Endothelial cell of umbilical vein (primary cell): ENCODE measurements at regions not wholly inside any gene's neighbourhood (a gene's known extent, or its start where the extent isn't known, plus 50 kb on each side); places are given as distances from the start of the nearest gene placed in this dataset.

Experiments
- BruUV-seq: library from RNA; stranded (reverse); fragments of 400-500 nt; replicated peaks from 2 replicates; lab custom pipeline; 2021; lab: Mats Ljungman, UMichigan
- CTCF ChIA-PET: fragments of 300-600, 350-600 bp; sonication (Branson Sonifier 250); formaldehyde crosslinking; loops from one replicate; lab custom pipeline; 2021; ENCODE audit warnings: antibody characterized with exemption, inconsistent platforms; lab: Charles Lee
- POLR2A ChIA-PET: fragments of 300-600, 350-600 bp; sonication (Branson Sonifier 250); formaldehyde crosslinking; loops from one replicate; lab custom pipeline; 2021; ENCODE audit warnings: antibody characterized with exemption, inconsistent platforms; lab: Charles Lee
- DNase-seq: peaks from one replicate; pipeline ENCODE4 v3.0.0-alpha.2; 2011; ENCODE audit warnings: low read depth, low spot score
- FAIRE-seq: peaks from 2 replicates; lab custom pipeline; 2011; peaks lifted over from hg19 to GRCh38; lab: Jason Lieb, UNC
- H2AFZ ChIP-seq: 2 replicates; pipeline ENCODE4 v1.6.0; 2012; ENCODE audit warnings: low read depth, low read length, control low read depth, inconsistent platforms
- H3K27ac ChIP-seq: 2 replicates; pipeline ENCODE4 v1.5.1; 2011; ENCODE audit warnings: low read depth, mild to moderate bottlenecking, control low read depth, low read length, moderate library complexity; ENCODE audit not compliant: insufficient read depth
- H3K27me3 ChIP-seq, 2 experiments: 2 replicates each; pipeline versions ENCODE4 v1.6.0 to v1.6.1; 2011; ENCODE audit warnings: low read length in 2 of 2, mixed read lengths in 1 of 2; ENCODE audit not compliant: control insufficient read depth in 2 of 2, insufficient read depth in 2 of 2
- H3K36me3 ChIP-seq, 2 experiments: 2 replicates in 1 of 2; 3 replicates in 1 of 2; pipeline ENCODE4 v1.5.1; 2011; ENCODE audit warnings: low read length in 2 of 2, mild to moderate bottlenecking in 1 of 2, moderate library complexity in 1 of 2; ENCODE audit not compliant: control insufficient read depth in 2 of 2, insufficient read depth in 2 of 2; ENCODE audit errors: extremely low read depth in 1 of 2
- H3K4me1 ChIP-seq: 3 replicates; pipeline ENCODE4 v1.5.1; 2011; ENCODE audit warnings: mild to moderate bottlenecking, low read length; ENCODE audit not compliant: control insufficient read depth, insufficient read depth; ENCODE audit errors: extremely low read depth
- H3K4me2 ChIP-seq: 2 replicates; pipeline ENCODE4 v1.6.1; 2011; ENCODE audit warnings: low read length, control low read depth, mixed read lengths; ENCODE audit not compliant: insufficient read depth
- H3K4me3 ChIP-seq, 3 experiments: fragments of 200-600 bp in 1 of 3; sonication (generic), shearing (Covaris generic) in 1 of 3; replicated peaks in 1 of 3; 2 replicates each; pipeline ENCODE4 v1.5.1; 2011 to 2016; ENCODE audit warnings: control low read depth in 3 of 3, low read length in 3 of 3, mild to moderate bottlenecking in 2 of 3, inconsistent platforms in 1 of 3, low read depth in 1 of 3, moderate library complexity in 1 of 3; ENCODE audit not compliant: insufficient read depth in 1 of 3
- H3K79me2 ChIP-seq: 2 replicates; pipeline ENCODE4 v1.6.0; 2012; ENCODE audit warnings: low read length, inconsistent platforms; ENCODE audit not compliant: control insufficient read depth, insufficient read depth
- H3K9ac ChIP-seq: replicated peaks from 2 replicates; pipeline ENCODE3; 2011; ENCODE audit warnings: low read length, control low read depth; ENCODE audit not compliant: insufficient read depth; ENCODE audit errors: extremely low read depth
- H3K9me1 ChIP-seq: replicated peaks from 3 replicates; pipeline ENCODE4 v1.6.0; 2011; ENCODE audit warnings: mild to moderate bottlenecking, low read length; ENCODE audit not compliant: control insufficient read depth, insufficient read depth; ENCODE audit errors: extremely low read depth
- H3K9me3 ChIP-seq: replicated peaks from 2 replicates; pipeline ENCODE4 v1.5.1; 2012; ENCODE audit warnings: low read length, inconsistent platforms; ENCODE audit not compliant: control insufficient read depth, insufficient read depth
- H4K20me1 ChIP-seq: replicated peaks from 2 replicates; pipeline ENCODE3; 2011; ENCODE audit warnings: mild to moderate bottlenecking, low read length; ENCODE audit not compliant: control insufficient read depth, insufficient read depth; ENCODE audit errors: extremely low read depth
- CTCF ChIP-seq, 2 donors: IDR thresholded peaks; 1 replicate in 1 of 2; 2 replicates in 1 of 2; pipeline ENCODE4 v1.5.1; 2011; ENCODE audit warnings: low read length in 2 of 2, mild to moderate bottlenecking in 2 of 2, moderate library complexity in 2 of 2, control low read depth in 1 of 2, inconsistent platforms in 1 of 2, low read depth in 1 of 2; ENCODE audit not compliant: insufficient read depth in 1 of 2; ENCODE audit errors: extremely low read depth in 1 of 2
- EZH2 ChIP-seq: IDR thresholded peaks from 2 replicates; pipeline ENCODE4 v1.6.1; 2012; ENCODE audit warnings: borderline replicate concordance, low read depth, mild to moderate bottlenecking, moderate library complexity, low read length, inconsistent platforms; ENCODE audit not compliant: severe bottlenecking
- FOS ChIP-seq: IDR thresholded peaks from 2 replicates; pipeline ENCODE4 v1.6.1; 2011; ENCODE audit warnings: mild to moderate bottlenecking, low read length, moderate library complexity, borderline replicate concordance; ENCODE audit not compliant: insufficient read depth
- GATA2 ChIP-seq: IDR thresholded peaks from 2 replicates; pipeline ENCODE4 v1.7.0; 2011; ENCODE audit warnings: low read depth, mild to moderate bottlenecking, moderate library complexity, mixed read lengths, low read length; ENCODE audit not compliant: insufficient read length, insufficient read depth
- JUN ChIP-seq: IDR thresholded peaks from 2 replicates; pipeline ENCODE4 v1.6.1; 2011; ENCODE audit warnings: borderline replicate concordance, low read depth; ENCODE audit not compliant: insufficient read length, insufficient read depth
- MAX ChIP-seq: IDR thresholded peaks from 2 replicates; pipeline ENCODE4 v1.6.1; 2011; ENCODE audit not compliant: insufficient read depth, insufficient read length
- MYC ChIP-seq: IDR thresholded peaks from one replicate; pipeline ENCODE4 v1.6.1; 2011; ENCODE audit warnings: mild to moderate bottlenecking, low read depth, low read length
- POLR2A ChIP-seq: IDR thresholded peaks from 2 replicates; pipeline ENCODE4 v1.6.1; 2012; ENCODE audit warnings: low read depth, mild to moderate bottlenecking, control low read depth, low read length
- POLR2AphosphoS5 ChIP-seq: IDR thresholded peaks from 2 replicates; pipeline ENCODE4 v1.6.1; 2012; ENCODE audit warnings: low read depth, mild to moderate bottlenecking, control low read depth, low read length, moderate library complexity; ENCODE audit not compliant: insufficient read depth
- dilution Hi-C: fragments of 300-500 bp; cut with MboI; formaldehyde crosslinking; loops from one replicate; pipeline ENCODE4 v1.15.0; 2019; ENCODE audit warnings: low sequenced_read_pairs; ENCODE audit not compliant: extremely low pct_ligation_motif_present
- intact Hi-C: fragments of 100-400 bp; cut with micrococcal nuclease; formaldehyde crosslinking; loops from one replicate; pipeline ENCODE4 v1.10.0; 2022

GRCh38 chr2:234608946-234609345 lies 112.1 kb upstream of the ARL4C start:
- DNase-seq, result no peak
- ChIA-PET CTCF (no interaction called here), POLR2A (no interaction called here)
- no peak overlapping the region for H3K9ac ChIP-seq
- no TSS peak for BruUV-seq
- H3K4me3 ChIP-seq, result no peak overlapping the region
- no peaks in the 10 kb centered on the region for H3K9me1 ChIP-seq
- intact Hi-C loops (no loop called here), dilution Hi-C loops (no loop called here)
- peaks cover 13 to 19% of the 10 kb centered on the region in 2 experiments for H3K27me3 ChIP-seq
- H3K79me2 ChIP-seq, result no peaks in the 10 kb centered on the region
- FAIRE-seq, result no peak
- no peaks in the 10 kb centered on the region for H3K9me3 ChIP-seq
- no peaks in the 10 kb centered on the region for H4K20me1 ChIP-seq
- no peak overlapping the region for H3K27ac ChIP-seq
- no peak for TF ChIP-seq POLR2AphosphoS5
- no peak for TF ChIP-seq JUN
- no peak for TF ChIP-seq EZH2
- no peak for TF ChIP-seq MYC
- H3K4me1 ChIP-seq, result no peaks in the 10 kb centered on the region
- H3K36me3 ChIP-seq, result no peaks in the 10 kb centered on the region
- no peak overlapping the region for H2AFZ ChIP-seq
- no peak overlapping the region for H3K4me2 ChIP-seq

GRCh38 chr2:234607691-234608090 lies 110.8 kb upstream of the ARL4C start:
- dilution Hi-C loops (no loop called here), intact Hi-C loops (no loop called here)
- FAIRE-seq, result no peak
- Histone ChIP-seq H3K79me2 (no peaks in the 10 kb centered on the region), H4K20me1 (no peaks in the 10 kb centered on the region), H3K4me3 (no peak overlapping the region), H3K9ac (no peak overlapping the region), H3K4me2 (no peak overlapping the region), H3K9me1 (no peaks in the 10 kb centered on the region), H3K27me3 (peaks cover 10 to 13% of the 10 kb centered on the region in 2 experiments), H3K4me1 (no peaks in the 10 kb centered on the region), H3K9me3 (no peaks in the 10 kb centered on the region), H3K36me3 (no peaks in the 10 kb centered on the region), H3K27ac (no peak overlapping the region), H2AFZ (no peak overlapping the region)
- no peak for TF ChIP-seq GATA2
- no peak for TF ChIP-seq MYC
- TF ChIP-seq FOS, result no peak
- no peak for TF ChIP-seq POLR2A
- TF ChIP-seq JUN, result no peak
- no peak for TF ChIP-seq CTCF (IDR thresholded peaks at IDR 0.05; ENCODE audit: extremely low read depth in 1 of 2, insufficient read depth in 1 of 2, low read depth in 1 of 2, low read length in 2 of 2)
- TF ChIP-seq MAX, result no peak
- TF ChIP-seq EZH2, result no peak
- no peak for TF ChIP-seq POLR2AphosphoS5
- CTCF ChIA-PET, result no interaction called here
- no peak for DNase-seq
- BruUV-seq, result no TSS peak
- POLR2A ChIA-PET, result no interaction called here
